Calu3 (cell line): ENCODE measurements at regions not wholly inside any gene's neighbourhood (a gene's known extent, or its start where the extent isn't known, plus 50 kb on each side); places are given as distances from the start of the nearest gene placed in this dataset.

ENCODE experiments used
- BruUV-seq: library from RNA; stranded (reverse); fragments of 400-500 nt; replicated peaks from 2 replicates; lab custom pipeline; 2021; lab: Mats Ljungman, UMichigan
- CTCF ChIA-PET: fragments of 300-600 bp; sonication (Branson Sonifier 250); formaldehyde crosslinking; loops from one replicate; lab custom pipeline; 2022; ENCODE audit warnings: antibody characterized with exemption; lab: Charles Lee
- DNase-seq: peaks from one replicate; pipeline ENCODE4 v3.0.0; 2022
- H3K27ac Mint-ChIP-seq: one replicate; pipeline ENCODE4 v1.8.0; 2022; ENCODE audit warnings: mixed read lengths; ENCODE audit not compliant: unreplicated experiment
- H3K27me3 Mint-ChIP-seq: one replicate; pipeline ENCODE4 v1.8.0; 2022; ENCODE audit warnings: mixed read lengths; ENCODE audit not compliant: unreplicated experiment
- H3K36me3 Mint-ChIP-seq: one replicate; pipeline ENCODE4 v1.8.0; 2022; ENCODE audit warnings: mild to moderate bottlenecking, moderate library complexity, mixed read lengths; ENCODE audit not compliant: insufficient read depth, unreplicated experiment
- H3K4me1 Mint-ChIP-seq: one replicate; pipeline ENCODE4 v1.8.0; 2022; ENCODE audit warnings: mild to moderate bottlenecking, low read depth, mixed read lengths; ENCODE audit not compliant: unreplicated experiment
- H3K4me3 Mint-ChIP-seq: one replicate; pipeline ENCODE4 v1.8.0; 2022; ENCODE audit warnings: mild to moderate bottlenecking, low read depth, moderate library complexity, mixed read lengths; ENCODE audit not compliant: unreplicated experiment
- H3K9me3 Mint-ChIP-seq: one replicate; pipeline ENCODE4 v1.8.0; 2022; ENCODE audit warnings: low read depth, mixed read lengths; ENCODE audit not compliant: unreplicated experiment
- intact Hi-C: fragments of 100-400 bp; cut with micrococcal nuclease; formaldehyde crosslinking; loops from one replicate; pipeline ENCODE4 v1.10.0; 2022; ENCODE audit not compliant: unreplicated experiment
- TF ChIP-seq, protein P1 (sequence below): fragments of 200-600 bp; IDR thresholded peaks from one replicate; pipeline ENCODE4 v1.8.0; 2022; ENCODE audit warnings: antibody characterized with exemption; ENCODE audit not compliant: unreplicated experiment

DNA sequence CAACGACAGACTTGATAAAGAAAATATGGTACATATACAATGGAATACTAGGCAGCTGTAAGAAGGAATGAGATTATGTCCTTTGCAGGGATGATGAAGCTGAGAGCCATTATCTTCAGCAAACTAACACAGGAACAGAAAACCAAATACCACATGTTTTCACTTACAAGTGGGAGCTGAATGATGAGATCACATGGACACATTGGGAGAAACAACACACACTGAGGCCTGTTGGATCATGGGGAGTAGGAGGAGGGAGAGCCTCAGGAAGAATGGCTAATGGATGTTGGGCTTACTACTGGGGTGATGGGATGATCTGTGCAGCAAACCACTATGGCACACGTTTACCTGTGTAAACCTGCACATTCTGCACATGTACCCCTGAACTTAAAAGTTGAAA is 209.7 kb downstream of the SPRY1 start:
- no peak overlapping the region for H3K27ac Mint-ChIP-seq
- H3K9me3 Mint-ChIP-seq = no peaks in the 10 kb centered on the region
- CTCF ChIA-PET = no interaction called here
- TF ChIP-seq, protein P1, sequence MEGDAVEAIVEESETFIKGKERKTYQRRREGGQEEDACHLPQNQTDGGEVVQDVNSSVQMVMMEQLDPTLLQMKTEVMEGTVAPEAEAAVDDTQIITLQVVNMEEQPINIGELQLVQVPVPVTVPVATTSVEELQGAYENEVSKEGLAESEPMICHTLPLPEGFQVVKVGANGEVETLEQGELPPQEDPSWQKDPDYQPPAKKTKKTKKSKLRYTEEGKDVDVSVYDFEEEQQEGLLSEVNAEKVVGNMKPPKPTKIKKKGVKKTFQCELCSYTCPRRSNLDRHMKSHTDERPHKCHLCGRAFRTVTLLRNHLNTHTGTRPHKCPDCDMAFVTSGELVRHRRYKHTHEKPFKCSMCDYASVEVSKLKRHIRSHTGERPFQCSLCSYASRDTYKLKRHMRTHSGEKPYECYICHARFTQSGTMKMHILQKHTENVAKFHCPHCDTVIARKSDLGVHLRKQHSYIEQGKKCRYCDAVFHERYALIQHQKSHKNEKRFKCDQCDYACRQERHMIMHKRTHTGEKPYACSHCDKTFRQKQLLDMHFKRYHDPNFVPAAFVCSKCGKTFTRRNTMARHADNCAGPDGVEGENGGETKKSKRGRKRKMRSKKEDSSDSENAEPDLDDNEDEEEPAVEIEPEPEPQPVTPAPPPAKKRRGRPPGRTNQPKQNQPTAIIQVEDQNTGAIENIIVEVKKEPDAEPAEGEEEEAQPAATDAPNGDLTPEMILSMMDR = no peak
- H3K4me1 Mint-ChIP-seq = peaks cover 16% of the 10 kb centered on the region
- BruUV-seq = no TSS peak
- no peak overlapping the region for H3K4me3 Mint-ChIP-seq
- no peaks in the 10 kb centered on the region for H3K36me3 Mint-ChIP-seq
- intact Hi-C loops = no loop called here
- DNase-seq = no peak
- H3K27me3 Mint-ChIP-seq = no peaks in the 10 kb centered on the region

DNA sequence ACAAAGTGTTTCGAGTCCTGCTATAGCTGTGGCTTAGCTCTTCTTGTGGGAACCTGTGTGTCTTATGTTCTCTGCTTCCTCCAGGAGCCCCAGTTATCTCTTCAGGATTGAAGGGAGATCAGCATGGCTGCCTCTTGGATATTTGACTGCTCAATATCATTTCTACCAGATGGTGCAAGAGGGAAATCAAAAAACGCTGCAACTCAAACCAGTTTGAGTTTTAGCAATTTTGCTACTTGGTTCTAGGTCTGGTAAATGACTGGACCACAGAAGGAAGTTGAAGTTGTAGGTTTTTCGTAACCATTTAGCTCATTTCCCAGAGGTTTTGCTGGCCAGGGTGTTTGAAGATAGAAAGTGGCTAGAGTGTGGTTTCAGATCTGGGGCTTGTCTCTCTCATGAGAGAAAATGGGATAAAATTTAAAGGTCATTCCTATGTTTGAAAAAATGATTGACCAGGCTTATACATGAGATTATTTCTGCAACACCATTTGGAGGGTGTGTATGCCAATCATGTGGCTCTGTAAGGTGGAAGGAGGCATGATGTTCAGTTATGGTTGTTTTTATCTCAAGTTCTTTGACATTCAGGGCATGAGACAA is 210.4 kb downstream of the SPRY1 start:
- Mint-ChIP-seq H3K9me3 (no peaks in the 10 kb centered on the region), H3K4me3 (no peak overlapping the region), H3K27me3 (no peaks in the 10 kb centered on the region), H3K36me3 (no peaks in the 10 kb centered on the region), H3K4me1 (peaks cover 13% of the 10 kb centered on the region), H3K27ac (no peak overlapping the region)
- CTCF ChIA-PET = no interaction called here
- no peak for DNase-seq
- intact Hi-C loops = no loop called here
- TF ChIP-seq, protein P1 = no peak
- BruUV-seq = no TSS peak

DNA sequence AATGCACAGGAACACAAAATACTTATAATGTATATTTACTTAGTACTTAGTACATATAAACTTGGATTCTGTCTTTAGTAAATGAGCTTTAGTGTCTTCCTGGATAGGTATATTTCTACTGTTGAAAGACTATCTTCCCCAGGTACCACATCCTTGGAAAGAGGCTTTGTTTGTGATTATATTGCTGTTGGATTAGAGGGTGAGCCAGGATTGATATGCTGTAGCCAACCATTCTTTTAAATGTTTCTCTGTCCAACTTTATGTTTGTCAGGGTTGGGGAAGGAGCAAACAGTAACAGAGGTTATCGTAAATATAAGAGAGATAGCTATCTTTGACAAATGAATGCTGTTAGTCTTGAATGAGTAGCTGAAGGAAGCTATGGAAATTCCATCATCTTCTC is 213.2 kb downstream of the SPRY1 start:
- no peaks in the 10 kb centered on the region for H3K27me3 Mint-ChIP-seq
- no peak for DNase-seq
- no peaks in the 10 kb centered on the region for H3K4me1 Mint-ChIP-seq
- TF ChIP-seq, protein P1 = no peak
- H3K4me3 Mint-ChIP-seq = no peak overlapping the region
- CTCF ChIA-PET = no interaction called here
- no peaks in the 10 kb centered on the region for H3K9me3 Mint-ChIP-seq
- H3K36me3 Mint-ChIP-seq = no peaks in the 10 kb centered on the region
- intact Hi-C loops = no loop called here
- H3K27ac Mint-ChIP-seq = no peak overlapping the region
- no TSS peak for BruUV-seq

DNA sequence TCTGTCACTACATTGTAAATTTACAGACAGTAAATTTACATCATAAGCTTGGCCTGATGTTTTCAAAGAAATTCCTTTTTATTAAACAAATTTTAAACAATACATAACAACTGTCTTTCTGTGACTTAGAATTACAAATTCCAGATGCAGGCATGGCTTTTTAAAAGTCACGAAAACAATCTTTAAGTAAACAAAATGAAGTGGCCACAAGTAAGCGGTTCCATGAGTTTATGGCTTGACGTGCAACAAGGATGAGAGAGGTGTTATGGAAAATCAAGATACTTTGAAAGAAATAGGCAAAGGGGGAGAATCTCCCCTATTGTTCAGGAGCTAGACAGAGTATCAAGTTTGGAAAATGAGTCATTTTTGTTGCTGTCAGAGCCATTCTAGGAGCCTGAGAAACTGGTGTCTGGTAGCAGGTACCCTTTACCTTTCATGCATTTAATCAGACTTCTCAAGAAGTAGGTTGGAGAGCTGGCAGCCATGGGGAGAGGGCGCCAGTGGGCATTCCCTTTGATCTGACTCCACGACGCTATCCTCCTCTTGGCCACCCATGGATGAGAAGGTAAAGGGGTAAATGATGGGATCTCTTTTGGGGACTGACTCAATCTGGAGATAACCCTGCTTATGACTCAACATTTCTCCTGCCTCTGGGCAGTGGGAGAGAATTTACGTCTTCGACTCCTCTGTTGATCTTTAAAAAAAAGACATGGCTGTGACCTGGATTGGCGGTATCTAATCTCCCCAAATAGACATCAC is 217.2 kb downstream of the SPRY1 start:
- H3K4me1 Mint-ChIP-seq = peaks cover 7% of the 10 kb centered on the region
- H3K9me3 Mint-ChIP-seq = no peaks in the 10 kb centered on the region
- no peak overlapping the region for H3K4me3 Mint-ChIP-seq
- TF ChIP-seq, protein P1 = no peak
- no peaks in the 10 kb centered on the region for H3K27me3 Mint-ChIP-seq
- intact Hi-C loops = no loop called here
- DNase-seq = no peak
- CTCF ChIA-PET = no interaction called here
- BruUV-seq = no TSS peak
- no peaks in the 10 kb centered on the region for H3K36me3 Mint-ChIP-seq
- H3K27ac Mint-ChIP-seq = no peak overlapping the region
